Ascending aorta (tissue), 2 donors: ENCODE measurements at regions not wholly inside any gene's neighbourhood (a gene's known extent, or its start where the extent isn't known, plus 50 kb on each side); places are given as distances from the start of the nearest gene placed in this dataset.

Experiments used
- DNase-seq, 2 donors: peaks; one replicate each; pipeline ENCODE4 v3.0.0-alpha.2; 2019; ENCODE audit warnings: low spot score in 2 of 2
- H3K27ac ChIP-seq, 2 donors: fragments of 200-600 bp; sonication (generic); one replicate each; pipeline ENCODE4 v1.5.1; 2016 to 2017; ENCODE audit warnings: mild to moderate bottlenecking in 1 of 2
- H3K27me3 ChIP-seq: fragments of 200-600 bp; sonication (generic); one replicate; pipeline ENCODE4 v1.5.1; 2017
- H3K36me3 ChIP-seq, 2 donors: fragments of 200-600 bp; sonication (generic); one replicate each; pipeline ENCODE4 v1.5.1; 2016
- H3K4me1 ChIP-seq, 2 donors: fragments of 200-600 bp; sonication (generic); one replicate each; pipeline ENCODE4 v1.5.1; 2016 to 2017; ENCODE audit warnings: mild to moderate bottlenecking in 1 of 2
- H3K4me3 ChIP-seq, 2 donors: fragments of 200-600 bp; sonication (generic); one replicate each; pipeline ENCODE4 v1.5.1; 2016 to 2017; ENCODE audit warnings: mild to moderate bottlenecking in 1 of 2
- H3K9me3 ChIP-seq, 2 donors: fragments of 200-600 bp; sonication (generic); one replicate each; pipeline ENCODE4 v1.5.1; 2016
- CTCF ChIP-seq, 3 experiments: fragments of 200-600 bp in 2 of 3; fragments of 450-650 bp in 1 of 3; sonication (generic) in 2 of 3; IDR thresholded peaks; one replicate each; pipeline ENCODE4 v1.5.1; 2016 to 2019; ENCODE audit warnings: antibody characterized with exemption in 3 of 3, mild to moderate bottlenecking in 1 of 3, moderate library complexity in 1 of 3
- intact Hi-C: fragments of 100-400 bp; cut with DNase I; formaldehyde crosslinking; loops from one replicate; pipeline ENCODE4 v1.15.1; 2023

GRCh38 chr22:22973336-22973735 is 85.7 kb downstream of the IGLL5 start:
- H3K36me3 ChIP-seq = no peaks in the 10 kb centered on the region
- no peak for TF ChIP-seq CTCF (IDR thresholded peaks at IDR 0.05)
- intact Hi-C loops = no loop called here
- no peaks in the 10 kb centered on the region for H3K27me3 ChIP-seq
- no peak for DNase-seq
- H3K4me3 ChIP-seq = no peak overlapping the region
- no peak overlapping the region for H3K27ac ChIP-seq
- H3K4me1 ChIP-seq = no peaks in the 10 kb centered on the region
- H3K9me3 ChIP-seq = no peaks in the 10 kb centered on the region

DNA sequence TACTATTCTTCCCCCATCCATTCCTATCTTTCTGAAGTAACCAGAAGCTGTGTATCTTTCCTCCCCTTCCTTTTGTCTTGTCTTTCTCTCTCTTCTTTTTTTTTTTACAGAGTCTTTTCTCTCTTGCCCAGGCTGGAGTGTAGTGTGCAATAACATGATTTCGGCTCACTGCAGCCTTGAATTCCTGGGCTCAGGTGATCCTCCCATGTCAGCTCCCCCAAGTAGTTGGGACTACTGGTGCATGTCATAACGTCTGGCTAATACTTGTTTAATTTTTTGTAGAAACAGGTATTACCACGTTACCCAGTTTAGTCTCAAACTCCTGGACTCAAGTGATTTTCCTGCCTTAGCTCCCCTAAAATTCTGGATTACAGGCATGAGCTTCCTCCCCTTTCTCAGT is 86.5 kb downstream of the IGLL5 start:
- no peak overlapping the region for H3K27ac ChIP-seq
- DNase-seq = no peak
- H3K4me1 ChIP-seq = no peaks in the 10 kb centered on the region
- TF ChIP-seq CTCF (IDR thresholded peaks at IDR 0.05) = no peak
- no peak overlapping the region for H3K4me3 ChIP-seq
- no peaks in the 10 kb centered on the region for H3K27me3 ChIP-seq
- no peaks in the 10 kb centered on the region for H3K9me3 ChIP-seq
- no peaks in the 10 kb centered on the region for H3K36me3 ChIP-seq
- intact Hi-C loops = no loop called here

DNA sequence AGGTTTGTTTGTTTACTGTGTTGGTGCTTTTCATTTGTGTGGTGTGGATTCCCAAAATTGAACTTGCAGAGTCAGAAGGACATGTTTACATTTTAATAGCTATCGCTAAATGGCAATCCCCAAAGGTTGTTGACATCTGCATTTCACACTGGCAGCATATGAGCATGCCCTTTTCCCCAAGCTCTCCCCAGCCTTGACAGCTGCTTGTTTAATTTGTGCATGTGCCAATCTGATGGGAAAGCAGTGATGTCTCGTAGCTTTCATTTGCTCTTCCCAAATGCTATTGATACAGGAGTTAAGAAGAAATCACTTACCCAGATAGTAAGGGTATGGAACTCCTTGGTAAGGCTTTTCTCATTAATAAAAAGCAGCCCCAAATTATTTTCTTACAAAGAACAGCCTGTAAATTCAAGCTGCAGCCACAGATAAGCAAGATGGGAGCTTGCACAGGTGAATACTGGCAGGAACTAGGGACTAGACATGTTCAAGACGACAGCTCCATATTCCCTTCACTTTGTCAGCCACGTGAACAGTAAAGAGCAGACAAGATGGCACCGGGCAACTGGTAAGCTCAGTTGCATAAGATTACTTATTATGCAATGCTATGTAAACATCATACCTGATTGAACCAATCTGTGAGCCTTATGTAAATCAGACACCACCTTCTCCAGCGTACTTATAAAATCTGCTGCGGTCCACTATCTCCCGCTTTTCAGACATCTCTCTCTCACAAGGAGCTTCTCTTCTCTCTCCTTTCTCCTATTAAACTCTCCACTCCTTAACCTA is 87.4 kb downstream of the IGLL5 start:
- intact Hi-C loops = no loop called here
- no peaks in the 10 kb centered on the region for H3K4me1 ChIP-seq
- DNase-seq = no peak
- H3K27me3 ChIP-seq = no peaks in the 10 kb centered on the region
- no peak overlapping the region for H3K27ac ChIP-seq
- H3K9me3 ChIP-seq = no peaks in the 10 kb centered on the region
- H3K4me3 ChIP-seq = no peak overlapping the region
- no peaks in the 10 kb centered on the region for H3K36me3 ChIP-seq
- no peak for TF ChIP-seq CTCF (IDR thresholded peaks at IDR 0.05)

DNA sequence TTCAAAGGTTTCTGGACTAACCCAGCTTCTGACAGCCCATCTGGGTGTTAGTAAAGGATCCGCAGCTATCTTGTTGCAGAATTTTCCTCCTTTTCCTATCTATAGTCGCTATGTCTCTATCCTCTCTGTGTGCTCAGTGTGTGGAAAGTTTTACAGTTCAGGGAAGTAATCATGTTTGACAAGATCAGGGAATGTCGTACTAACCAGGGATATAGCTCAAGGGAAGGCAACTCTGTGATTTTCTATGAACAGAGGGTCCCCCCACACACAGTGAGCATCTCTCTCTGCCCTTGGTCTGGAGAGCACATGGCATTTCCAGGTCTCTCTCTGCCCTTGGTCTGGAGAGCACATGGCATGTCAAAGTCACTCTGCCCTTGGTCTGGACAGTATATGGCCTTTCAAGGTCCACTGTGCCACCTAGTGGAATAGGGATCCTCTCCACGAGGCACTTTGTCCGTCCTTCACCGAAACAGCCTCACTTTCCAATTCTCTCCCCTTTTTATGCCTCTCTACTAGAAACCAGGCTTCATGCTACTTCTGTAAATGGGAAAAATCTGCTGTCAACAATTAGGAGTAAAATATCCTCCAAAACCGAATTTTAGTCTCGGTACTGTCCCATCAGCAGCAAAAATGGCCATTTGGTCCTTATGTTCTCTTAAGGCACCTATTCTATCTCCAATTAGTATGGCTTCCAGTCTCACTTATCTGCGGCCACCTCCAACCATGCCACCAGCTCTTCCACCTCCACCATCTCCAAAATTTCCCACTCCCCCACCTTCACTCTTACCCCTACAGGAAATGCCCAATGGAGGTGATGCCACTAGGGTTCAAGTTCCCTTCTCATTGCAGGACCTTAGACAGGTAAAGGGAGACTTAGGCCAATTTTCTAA is 88.7 kb downstream of the IGLL5 start:
- Histone ChIP-seq H3K36me3 (no peaks in the 10 kb centered on the region), H3K4me1 (no peaks in the 10 kb centered on the region), H3K9me3 (no peaks in the 10 kb centered on the region), H3K4me3 (no peak overlapping the region), H3K27me3 (no peaks in the 10 kb centered on the region), H3K27ac (no peak overlapping the region)
- DNase-seq = no peak
- intact Hi-C loops = no loop called here
- no peak for TF ChIP-seq CTCF (IDR thresholded peaks at IDR 0.05)

GRCh38 chr22:22977479-22978200 is 90.0 kb downstream of the IGLL5 start:
- no peak for TF ChIP-seq CTCF (IDR thresholded peaks at IDR 0.05)
- no peak for DNase-seq
- intact Hi-C loops = no loop called here
- Histone ChIP-seq H3K27ac (no peak overlapping the region), H3K9me3 (no peaks in the 10 kb centered on the region), H3K4me1 (no peaks in the 10 kb centered on the region), H3K27me3 (no peaks in the 10 kb centered on the region), H3K36me3 (no peaks in the 10 kb centered on the region), H3K4me3 (no peak overlapping the region)
